Left lung (tissue), 4 donors: ENCODE measurements at regions not wholly inside any gene's neighbourhood (a gene's known extent, or its start where the extent isn't known, plus 50 kb on each side); places are given as distances from the start of the nearest gene placed in this dataset.
A peak's percentile ranks its signal among the peaks of the same experiment; 100 is the strongest.

Experiments
- ATAC-seq: fragments of 200-7000 bp; cut with Tn5 transposase; one replicate; pipeline ENCODE4 v1.9.1; 2020; ENCODE audit warnings: moderate library complexity
- DNase-seq, 4 donors: peaks; one replicate each; pipeline ENCODE4 v3.0.0-alpha.2; 2013 to 2020
- H3K27ac ChIP-seq, 2 donors: fragments of 200-600 bp; sonication (generic) in 1 of 2; one replicate each; pipeline versions ENCODE4 v1.5.0 to v1.8.0; 2020 to 2021
- H3K27me3 ChIP-seq, 2 donors: fragments of 200-600 bp; sonication (generic) in 1 of 2; one replicate each; pipeline versions ENCODE4 v1.5.0 to v1.8.0; 2020 to 2021
- H3K36me3 ChIP-seq, 2 donors: fragments of 200-600 bp; sonication (generic) in 1 of 2; one replicate each; pipeline versions ENCODE4 v1.5.0 to v1.8.0; 2020 to 2021
- H3K4me1 ChIP-seq, 2 donors: fragments of 200-600 bp; one replicate each; pipeline ENCODE4 v1.8.0; 2021
- H3K4me3 ChIP-seq, 2 donors: fragments of 200-600 bp; sonication (generic) in 1 of 2; one replicate each; pipeline versions ENCODE4 v1.5.0 to v1.8.0; 2020 to 2021; ENCODE audit warnings: mild to moderate bottlenecking in 1 of 2
- H3K9me3 ChIP-seq, 2 donors: fragments of 200-600 bp; sonication (generic) in 1 of 2; one replicate each; pipeline versions ENCODE4 v1.5.0 to v1.8.0; 2020 to 2021
- intact Hi-C, 2 donors: fragments of 100-400 bp; cut with DNase I; formaldehyde crosslinking; loops; one replicate each; pipeline versions ENCODE4 v1.11.2 to v1.14.2; 2022
- TF ChIP-seq, protein P1 (sequence below), 2 donors: fragments of 200-600 bp; sonication (generic) in 1 of 2; IDR thresholded peaks; one replicate each; pipeline versions ENCODE4 v1.5.0 to v1.8.0; 2021; ENCODE audit warnings: antibody characterized with exemption in 2 of 2
- donor health status: DM: no; HTN: yes; CAD: no.
- donor health status: DM: no; HTN: no; CAD: no.

DNA sequence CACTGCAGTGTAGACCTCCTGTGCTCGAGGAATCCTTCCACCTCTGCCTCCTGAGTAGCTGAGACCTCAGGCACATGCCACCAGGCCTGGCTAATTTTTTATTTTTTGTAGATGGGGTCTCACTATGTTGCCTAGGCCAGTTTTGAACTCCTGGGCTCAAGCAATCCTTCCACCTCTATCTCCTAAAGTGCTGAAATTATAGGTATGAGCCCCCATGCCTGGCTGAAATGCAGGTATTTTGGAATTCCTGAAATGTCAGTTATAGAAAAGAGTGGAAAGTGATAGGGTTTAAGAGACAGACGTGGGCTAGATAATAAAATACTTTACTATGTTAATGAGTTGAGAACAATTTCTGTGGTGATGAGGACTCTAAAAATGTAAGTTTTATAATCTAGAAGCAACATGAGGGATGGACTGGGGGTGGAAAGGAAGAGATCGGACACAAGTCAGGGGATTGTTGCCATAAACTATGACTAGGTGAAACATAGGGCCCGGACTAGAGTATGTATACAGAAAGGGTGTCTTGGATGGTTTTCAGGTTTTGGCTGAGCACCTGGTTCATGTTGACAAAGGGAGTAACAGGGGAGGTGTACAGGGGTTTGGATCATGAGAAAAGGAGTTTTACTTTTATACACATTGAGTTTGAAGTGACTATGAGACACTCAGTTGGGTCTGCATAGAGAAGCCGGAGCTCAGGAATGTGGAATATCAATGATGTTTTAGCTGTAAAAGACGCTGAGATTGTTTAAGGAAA is 165.6 kb upstream of the STARD13 start:
- peak; percentile 58 for ATAC-seq
- Histone ChIP-seq H3K4me3 (no peak overlapping the region), H3K27ac (no peak overlapping the region), H3K27me3 (no peaks in the 10 kb centered on the region), H3K36me3 (no peaks in the 10 kb centered on the region), H3K4me1 (peaks cover 0 to 4% of the 10 kb centered on the region in 2 donors), H3K9me3 (no peaks in the 10 kb centered on the region)
- no peak for DNase-seq
- intact Hi-C loops: no loop called here
- TF ChIP-seq, protein P1, sequence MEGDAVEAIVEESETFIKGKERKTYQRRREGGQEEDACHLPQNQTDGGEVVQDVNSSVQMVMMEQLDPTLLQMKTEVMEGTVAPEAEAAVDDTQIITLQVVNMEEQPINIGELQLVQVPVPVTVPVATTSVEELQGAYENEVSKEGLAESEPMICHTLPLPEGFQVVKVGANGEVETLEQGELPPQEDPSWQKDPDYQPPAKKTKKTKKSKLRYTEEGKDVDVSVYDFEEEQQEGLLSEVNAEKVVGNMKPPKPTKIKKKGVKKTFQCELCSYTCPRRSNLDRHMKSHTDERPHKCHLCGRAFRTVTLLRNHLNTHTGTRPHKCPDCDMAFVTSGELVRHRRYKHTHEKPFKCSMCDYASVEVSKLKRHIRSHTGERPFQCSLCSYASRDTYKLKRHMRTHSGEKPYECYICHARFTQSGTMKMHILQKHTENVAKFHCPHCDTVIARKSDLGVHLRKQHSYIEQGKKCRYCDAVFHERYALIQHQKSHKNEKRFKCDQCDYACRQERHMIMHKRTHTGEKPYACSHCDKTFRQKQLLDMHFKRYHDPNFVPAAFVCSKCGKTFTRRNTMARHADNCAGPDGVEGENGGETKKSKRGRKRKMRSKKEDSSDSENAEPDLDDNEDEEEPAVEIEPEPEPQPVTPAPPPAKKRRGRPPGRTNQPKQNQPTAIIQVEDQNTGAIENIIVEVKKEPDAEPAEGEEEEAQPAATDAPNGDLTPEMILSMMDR (IDR thresholded peaks at IDR 0.05): no peak

- Histone ChIP-seq H3K36me3 (no peaks in the 10 kb centered on the region), H3K4me1 (no peaks in the 10 kb centered on the region), H3K9me3 (no peaks in the 10 kb centered on the region), H3K4me3 (no peak overlapping the region), H3K27me3 (no peaks in the 10 kb centered on the region), H3K27ac (no peak overlapping the region)
- intact Hi-C loops: no loop called here
- DNase-seq (peak in 1 of 4 donors; percentile 53), ATAC-seq (no peak)
- TF ChIP-seq, protein P1 (IDR thresholded peaks at IDR 0.05): no peak
These were observed 167.4 kb upstream of the STARD13 start for GRCh38 chr13:33452873-33453517.

DNA sequence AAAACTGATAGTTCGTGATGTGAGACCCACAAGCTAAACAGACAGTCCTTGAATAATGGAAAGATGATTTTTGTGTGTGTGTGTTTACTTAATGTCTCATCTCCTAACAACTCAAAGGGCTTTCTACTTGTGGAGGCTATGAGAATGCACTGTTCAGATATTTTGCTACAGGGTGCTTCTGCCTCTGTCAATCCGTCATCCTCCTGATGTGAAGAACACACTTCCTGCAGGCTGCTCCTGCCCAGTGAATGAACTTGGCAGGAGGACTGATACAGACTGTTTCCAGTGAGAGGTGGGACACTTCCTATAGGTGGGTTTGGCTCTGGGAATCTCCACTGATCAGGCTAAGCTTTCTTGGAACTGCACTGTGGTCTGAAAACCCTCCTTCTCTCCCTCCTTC is 168.4 kb upstream of the STARD13 start:
- no peak overlapping the region for H3K27ac ChIP-seq
- no peak for ATAC-seq
- H3K4me3 ChIP-seq: no peak overlapping the region
- no peaks in the 10 kb centered on the region for H3K36me3 ChIP-seq
- H3K4me1 ChIP-seq: no peaks in the 10 kb centered on the region
- no peaks in the 10 kb centered on the region for H3K9me3 ChIP-seq
- TF ChIP-seq, protein P1 (IDR thresholded peaks at IDR 0.05): no peak
- no peak for DNase-seq
- intact Hi-C loops: no loop called here
- H3K27me3 ChIP-seq: no peaks in the 10 kb centered on the region

- Histone ChIP-seq H3K9me3 (peaks cover 0 to 11% of the 10 kb centered on the region in 2 donors), H3K27me3 (no peaks in the 10 kb centered on the region), H3K36me3 (no peaks in the 10 kb centered on the region), H3K27ac (no peak overlapping the region), H3K4me3 (no peak overlapping the region), H3K4me1 (no peaks in the 10 kb centered on the region)
- intact Hi-C loops: no loop called here
- no peak for DNase-seq
- no peak for ATAC-seq
- TF ChIP-seq, protein P1 (IDR thresholded peaks at IDR 0.05): no peak
These were observed 169.5 kb upstream of the STARD13 start for GRCh38 chr13:33454844-33455705.

DNA sequence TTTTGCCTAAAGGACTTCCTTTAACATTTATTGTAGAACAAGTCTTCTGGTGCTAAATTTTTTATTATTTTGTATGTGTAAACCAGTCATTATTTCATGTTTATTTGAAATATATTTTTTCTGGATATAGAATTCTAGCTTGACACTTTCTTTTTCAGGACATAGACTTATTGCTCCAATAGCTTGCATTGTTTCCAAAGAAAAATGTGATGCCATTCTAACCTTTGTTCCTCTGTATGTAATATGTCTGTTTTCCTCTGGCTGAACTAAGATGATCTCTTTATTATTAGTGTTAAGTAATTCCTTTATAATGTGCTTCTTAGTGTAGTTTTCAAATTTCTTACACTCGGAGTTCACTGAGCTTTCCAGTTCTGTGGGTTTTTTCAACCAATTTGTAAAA is 174.1 kb upstream of the STARD13 start:
- TF ChIP-seq, protein P1 (IDR thresholded peaks at IDR 0.05): no peak
- H3K36me3 ChIP-seq: no peaks in the 10 kb centered on the region
- no peaks in the 10 kb centered on the region for H3K4me1 ChIP-seq
- peaks cover 0 to 13% of the 10 kb centered on the region in 2 donors for H3K9me3 ChIP-seq
- H3K27me3 ChIP-seq: no peaks in the 10 kb centered on the region
- DNase-seq (no peak), ATAC-seq (no peak)
- H3K27ac ChIP-seq: no peak overlapping the region
- no peak overlapping the region for H3K4me3 ChIP-seq
- intact Hi-C loops: no loop called here
